ENCODE measurements at regions not wholly inside any gene's neighbourhood (a gene's known extent, or its start where the extent isn't known, plus 50 kb on each side); places are given as distances from the start of the nearest gene placed in this dataset.
"Not testable (repeated sequence)": the region's sequence is repeated elsewhere in the genome, so short reads cannot be mapped to it uniquely, and the experiment has no call there.

DNA sequence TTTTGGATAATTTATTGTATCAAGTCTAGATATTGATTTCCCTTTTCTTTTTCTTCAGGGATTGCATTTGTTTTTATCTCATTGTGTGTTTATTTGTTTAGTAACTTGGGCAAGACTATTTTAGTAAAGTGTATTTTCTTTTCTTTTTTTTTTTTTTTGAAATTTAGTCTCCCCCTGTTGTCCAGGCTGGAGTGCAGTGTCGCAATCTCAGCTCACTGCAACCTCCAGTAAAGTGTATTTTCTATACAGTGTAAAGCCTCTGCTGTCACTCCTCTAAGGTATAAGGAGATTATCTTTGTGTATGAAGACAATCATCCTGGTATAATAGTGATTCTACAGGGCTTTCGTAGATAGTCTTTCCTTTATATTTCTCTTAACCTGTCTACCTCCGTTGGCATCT is 2546.0 kb downstream of the PCDH9 start:
- DNase-seq (ENCODE audit: low spot score) = no peak

GRCh38 chr13:64680739-64681138 is 2549.4 kb downstream of the PCDH9 start:
- DNase-seq (ENCODE audit: low spot score) = no peak

DNA sequence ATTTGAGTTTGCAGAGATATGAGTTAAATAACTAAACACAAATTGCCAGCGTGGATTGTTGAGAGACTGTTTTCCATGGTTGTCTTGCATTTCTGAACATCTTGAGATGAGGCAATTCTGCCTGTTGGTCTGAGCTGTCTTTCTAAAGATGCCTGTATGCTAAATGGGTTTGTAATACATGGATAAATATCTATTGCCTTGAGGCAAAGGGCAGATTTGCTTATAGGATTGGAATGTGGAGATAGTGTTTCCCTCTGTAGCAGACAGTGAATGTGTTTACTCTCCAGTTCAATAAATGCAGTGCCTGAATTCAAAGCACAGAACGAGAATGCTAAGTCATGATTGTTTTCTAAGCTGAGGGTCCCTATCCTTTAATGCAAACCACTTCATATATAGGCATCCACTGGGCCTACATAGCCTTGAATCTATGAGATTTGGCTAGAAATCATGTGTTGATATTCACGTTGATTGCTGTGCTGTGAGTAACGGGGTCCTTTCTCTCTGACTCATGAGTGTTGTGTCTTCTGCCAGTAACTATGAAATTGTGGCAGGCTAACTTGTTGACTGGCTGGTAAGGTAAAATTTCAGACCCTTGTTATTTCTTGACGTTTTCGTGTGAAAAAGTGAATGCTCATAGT is 2554.8 kb downstream of the PCDH9 start:
- no peak for DNase-seq (ENCODE audit: low spot score)

GRCh38 chr13:64674126-64674525 is 2556.0 kb downstream of the PCDH9 start:
- no peak for DNase-seq (ENCODE audit: low spot score)

GRCh38 chr13:64672751-64673150 is 2557.4 kb downstream of the PCDH9 start:
- no peak for DNase-seq (ENCODE audit: low spot score)

- DNase-seq (ENCODE audit: low spot score) = no peak
These were observed 2567.1 kb downstream of the PCDH9 start for GRCh38 chr13:64662887-64663593.

DNA sequence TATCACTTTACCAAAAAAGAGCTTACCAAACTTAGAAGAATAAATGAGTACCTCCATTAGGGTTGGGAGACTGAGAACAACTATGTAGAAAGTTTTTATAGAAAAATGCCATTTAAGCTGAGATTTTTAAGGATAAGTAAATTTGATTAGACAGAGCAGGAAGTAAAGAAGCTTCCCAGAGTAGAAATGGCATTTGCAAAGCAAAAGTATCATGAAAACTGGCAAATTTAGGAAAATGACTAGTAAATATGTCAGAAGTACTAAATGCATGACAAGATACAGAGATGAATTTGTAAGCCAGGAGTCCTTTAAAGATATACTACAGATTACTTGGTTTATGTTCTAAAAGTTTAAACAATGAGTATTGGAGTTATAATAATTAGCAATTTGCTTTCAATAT is 2581.8 kb downstream of the PCDH9 start:
- DNase-seq (ENCODE audit: low spot score) = no peak

- DNase-seq (ENCODE audit: low spot score) = no peak
These were observed 2587.1 kb downstream of the PCDH9 start for GRCh38 chr13:64643066-64643465.

- no peak for DNase-seq (ENCODE audit: low spot score)
These were observed 2590.1 kb downstream of the PCDH9 start for GRCh38 chr13:64640002-64640401.

GRCh38 chr13:64639206-64639605 is 2590.9 kb downstream of the PCDH9 start:
- no peak for DNase-seq (ENCODE audit: low spot score)

GRCh38 chr13:64633948-64634347 is 2596.2 kb downstream of the PCDH9 start:
- DNase-seq (ENCODE audit: low spot score) = no peak

- DNase-seq (ENCODE audit: low spot score) = no peak
These were observed 2602.5 kb downstream of the PCDH9 start for GRCh38 chr13:64627654-64628053.

- DNase-seq (ENCODE audit: low spot score) = no peak
These were observed 2604.0 kb downstream of the PCDH9 start for GRCh38 chr13:64626105-64626504.

DNA sequence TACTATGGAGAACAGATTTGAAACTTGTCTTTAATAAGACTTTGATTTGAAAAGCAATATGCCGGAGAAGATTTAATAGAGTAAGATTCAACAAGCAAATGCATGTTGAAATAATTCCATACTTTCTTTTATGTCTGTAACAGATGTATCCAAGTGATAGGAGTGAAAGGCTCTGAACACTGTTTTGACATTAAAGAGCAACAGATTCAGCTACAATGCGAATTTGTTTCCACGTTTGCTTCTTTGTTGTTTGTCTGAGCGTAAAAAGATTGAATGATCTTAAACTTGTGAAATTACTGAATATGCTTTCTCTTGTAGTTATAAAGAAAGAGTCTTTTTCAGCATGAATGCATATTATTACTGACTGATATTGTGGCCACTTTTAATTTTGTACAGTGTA is 2612.9 kb downstream of the PCDH9 start:
- no peak for DNase-seq (ENCODE audit: low spot score)

DNA sequence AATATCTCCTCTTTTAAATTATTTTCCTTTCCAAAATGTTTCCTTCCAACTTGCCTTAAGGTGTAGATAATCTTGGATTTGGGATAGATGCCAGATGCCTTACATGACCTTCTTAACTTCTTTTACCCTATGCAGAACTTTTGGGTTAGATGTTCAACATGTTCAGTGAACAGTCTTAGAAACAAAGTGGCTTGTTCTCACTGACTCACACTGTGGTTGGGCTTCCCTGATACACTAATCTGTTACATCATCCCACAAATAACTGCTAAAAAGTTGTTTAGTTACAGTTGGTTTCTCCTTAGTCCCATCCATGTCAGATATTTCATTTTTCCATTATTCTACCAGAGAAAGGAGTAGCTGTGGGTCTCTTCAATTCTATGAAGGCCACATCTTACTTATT is 2638.2 kb downstream of the PCDH9 start:
- DNase-seq (ENCODE audit: low spot score) = no peak

- no peak for DNase-seq (ENCODE audit: low spot score)
These were observed 2650.8 kb downstream of the PCDH9 start for GRCh38 chr13:64579331-64579730.

GRCh38 chr13:64568748-64569147 is 2661.4 kb downstream of the PCDH9 start:
- DNase-seq (ENCODE audit: low spot score) = no peak

- not testable (repeated sequence) for DNase-seq (ENCODE audit: low spot score)
These were observed 2672.1 kb downstream of the PCDH9 start for GRCh38 chr13:64558031-64558430.

DNA sequence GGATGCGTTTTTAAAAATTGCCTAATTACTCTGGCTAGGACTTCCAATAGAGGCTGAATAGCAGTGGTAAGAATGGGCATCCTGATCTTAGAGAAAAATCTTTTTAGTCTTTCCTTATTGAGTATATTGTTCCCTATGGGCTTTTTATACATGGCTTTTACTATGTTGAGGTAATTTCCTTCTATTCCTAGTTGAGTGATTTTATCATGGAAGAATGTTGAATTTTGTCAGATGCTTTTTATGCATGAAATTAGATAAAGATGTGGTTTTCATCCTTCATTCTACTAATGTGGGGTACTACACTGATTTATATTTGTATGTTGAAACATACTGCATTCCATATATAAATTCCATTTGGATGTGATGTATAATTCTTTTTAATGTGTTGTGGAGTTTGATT is 2673.8 kb downstream of the PCDH9 start:
- DNase-seq (ENCODE audit: low spot score) = no peak

GRCh38 chr13:64553411-64554129 is 2676.6 kb downstream of the PCDH9 start:
- DNase-seq (ENCODE audit: low spot score) = no peak

- DNase-seq (ENCODE audit: low spot score) = no peak
These were observed 2678.4 kb downstream of the PCDH9 start for GRCh38 chr13:64551755-64552154.

- no peak for DNase-seq (ENCODE audit: low spot score)
These were observed 2683.8 kb downstream of the PCDH9 start for GRCh38 chr13:64546371-64546770.

GRCh38 chr13:64540976-64541375 is 2689.2 kb downstream of the PCDH9 start:
- DNase-seq (ENCODE audit: low spot score) = no peak

All from activated CD4-positive, alpha-beta T cell treated with anti-CD3 and anti-CD28 coated beads, Interleukin-2, Interleukin-4, amounts not matched to agents 100 ng/mL and 50 ng/mL, durations not matched to agents 16 hours and 8 hours (primary cell).